ENCODE measurements at regions not wholly inside any gene's neighbourhood (a gene's known extent, or its start where the extent isn't known, plus 50 kb on each side); places are given as distances from the start of the nearest gene placed in this dataset.

DNA sequence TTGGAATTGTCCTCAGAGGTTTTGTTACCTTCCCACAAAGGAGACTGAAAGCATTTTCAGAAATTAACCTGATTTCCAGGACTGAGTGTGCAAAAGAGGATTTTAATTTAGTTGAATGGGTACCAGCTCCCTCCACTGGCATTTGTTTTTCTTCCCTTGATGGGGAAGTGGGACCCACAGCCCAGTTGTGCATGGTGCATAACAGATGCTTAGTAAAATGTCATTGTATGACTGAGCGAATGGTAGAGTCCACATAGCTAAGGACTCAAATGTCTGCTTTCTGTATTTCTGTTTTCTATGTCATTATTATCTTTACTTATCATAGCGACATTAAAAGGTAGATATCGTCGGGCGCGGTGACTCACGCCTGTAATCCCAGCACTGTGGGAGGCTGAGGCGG is 75.5 kb upstream of the RAPH1 start:
- TF ChIP-seq, protein P1, sequence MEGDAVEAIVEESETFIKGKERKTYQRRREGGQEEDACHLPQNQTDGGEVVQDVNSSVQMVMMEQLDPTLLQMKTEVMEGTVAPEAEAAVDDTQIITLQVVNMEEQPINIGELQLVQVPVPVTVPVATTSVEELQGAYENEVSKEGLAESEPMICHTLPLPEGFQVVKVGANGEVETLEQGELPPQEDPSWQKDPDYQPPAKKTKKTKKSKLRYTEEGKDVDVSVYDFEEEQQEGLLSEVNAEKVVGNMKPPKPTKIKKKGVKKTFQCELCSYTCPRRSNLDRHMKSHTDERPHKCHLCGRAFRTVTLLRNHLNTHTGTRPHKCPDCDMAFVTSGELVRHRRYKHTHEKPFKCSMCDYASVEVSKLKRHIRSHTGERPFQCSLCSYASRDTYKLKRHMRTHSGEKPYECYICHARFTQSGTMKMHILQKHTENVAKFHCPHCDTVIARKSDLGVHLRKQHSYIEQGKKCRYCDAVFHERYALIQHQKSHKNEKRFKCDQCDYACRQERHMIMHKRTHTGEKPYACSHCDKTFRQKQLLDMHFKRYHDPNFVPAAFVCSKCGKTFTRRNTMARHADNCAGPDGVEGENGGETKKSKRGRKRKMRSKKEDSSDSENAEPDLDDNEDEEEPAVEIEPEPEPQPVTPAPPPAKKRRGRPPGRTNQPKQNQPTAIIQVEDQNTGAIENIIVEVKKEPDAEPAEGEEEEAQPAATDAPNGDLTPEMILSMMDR (IDR thresholded peaks at IDR 0.05), result no peak
- no peak for TF ChIP-seq POLR2A (IDR thresholded peaks at IDR 0.05)

Measured in testis (tissue), 2 donors.